ENCODE measurements at regions not wholly inside any gene's neighbourhood (a gene's known extent, or its start where the extent isn't known, plus 50 kb on each side); places are given as distances from the start of the nearest gene placed in this dataset.
"Not testable (repeated sequence)": the region's sequence is repeated elsewhere in the genome, so short reads cannot be mapped to it uniquely, and the experiment has no call there.

- not testable (repeated sequence) for H3K27ac Mint-ChIP-seq (ENCODE audit: unreplicated experiment)
- peaks cover 17% of the 10 kb centered on the region for H3K4me1 Mint-ChIP-seq
These were observed 59.0 kb upstream of the NUTM2F start for GRCh38 chr9:94387338-94388010.

GRCh38 chr9:94388011-94388406 is 59.6 kb upstream of the NUTM2F start:
- not testable (repeated sequence) for H3K4me3 Mint-ChIP-seq; H3K36me3 Mint-ChIP-seq (ENCODE audit: low read depth); H3K27me3 Mint-ChIP-seq (ENCODE audit: low read depth); DNase-seq (ENCODE audit: low read depth, low spot score); H3K27ac Mint-ChIP-seq (ENCODE audit: unreplicated experiment); H3K9me3 Mint-ChIP-seq
- H3K4me1 Mint-ChIP-seq: peaks cover 17% of the 10 kb centered on the region

More at GRCh38 chr9:94387338-94388010, 59.0 kb upstream of the NUTM2F start:
- H3K36me3 Mint-ChIP-seq (ENCODE audit: low read depth); H3K27me3 Mint-ChIP-seq (ENCODE audit: low read depth); H3K9me3 Mint-ChIP-seq; DNase-seq (ENCODE audit: low read depth, low spot score); H3K4me3 Mint-ChIP-seq: not testable (repeated sequence)

- H3K27me3 Mint-ChIP-seq (ENCODE audit: low read depth); H3K4me3 Mint-ChIP-seq; DNase-seq (ENCODE audit: low read depth, low spot score); H3K27ac Mint-ChIP-seq (ENCODE audit: unreplicated experiment); H3K9me3 Mint-ChIP-seq; H3K36me3 Mint-ChIP-seq (ENCODE audit: low read depth): not testable (repeated sequence)
- H3K4me1 Mint-ChIP-seq: peaks cover 17% of the 10 kb centered on the region
These were observed 62.1 kb upstream of the NUTM2F start for GRCh38 chr9:94390425-94391098.

GRCh38 chr9:94392971-94393624 is 64.7 kb upstream of the NUTM2F start:
- not testable (repeated sequence) for H3K9me3 Mint-ChIP-seq; H3K27ac Mint-ChIP-seq (ENCODE audit: unreplicated experiment); H3K4me1 Mint-ChIP-seq; H3K27me3 Mint-ChIP-seq (ENCODE audit: low read depth); DNase-seq (ENCODE audit: low read depth, low spot score); H3K4me3 Mint-ChIP-seq; H3K36me3 Mint-ChIP-seq (ENCODE audit: low read depth)

DNA sequence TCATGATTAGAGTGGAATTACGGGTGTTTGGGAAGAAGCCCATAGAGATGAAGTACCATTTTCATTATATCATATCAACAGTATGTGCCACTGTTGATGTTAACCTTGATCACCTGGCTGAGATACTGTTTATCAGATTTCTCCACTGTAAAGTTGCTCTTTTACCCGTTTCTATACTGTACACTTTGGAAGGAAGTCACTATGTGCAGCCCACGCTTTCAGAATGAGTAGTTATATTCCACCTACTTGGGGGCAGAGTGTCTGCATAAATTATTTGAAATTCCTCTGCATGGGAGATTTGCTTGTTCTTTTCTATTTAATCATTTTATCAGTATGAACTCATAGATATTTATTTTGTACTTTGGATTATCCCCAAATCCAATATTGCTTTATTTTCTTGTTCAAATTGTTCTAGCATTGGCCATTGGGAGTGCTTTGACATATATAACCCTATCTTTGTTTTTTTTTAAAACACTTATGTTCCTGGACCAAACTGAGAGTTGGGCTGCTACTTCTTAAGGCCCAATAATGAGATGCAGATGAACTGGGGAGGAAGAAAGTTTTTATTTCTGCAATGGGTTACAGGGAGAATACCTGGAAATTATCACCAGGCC is 69.4 kb upstream of the NUTM2F start:
- H3K4me3 Mint-ChIP-seq; H3K27me3 Mint-ChIP-seq (ENCODE audit: low read depth); DNase-seq (ENCODE audit: low read depth, low spot score); H3K9me3 Mint-ChIP-seq; H3K4me1 Mint-ChIP-seq; H3K36me3 Mint-ChIP-seq (ENCODE audit: low read depth); H3K27ac Mint-ChIP-seq (ENCODE audit: unreplicated experiment): not testable (repeated sequence)

DNA sequence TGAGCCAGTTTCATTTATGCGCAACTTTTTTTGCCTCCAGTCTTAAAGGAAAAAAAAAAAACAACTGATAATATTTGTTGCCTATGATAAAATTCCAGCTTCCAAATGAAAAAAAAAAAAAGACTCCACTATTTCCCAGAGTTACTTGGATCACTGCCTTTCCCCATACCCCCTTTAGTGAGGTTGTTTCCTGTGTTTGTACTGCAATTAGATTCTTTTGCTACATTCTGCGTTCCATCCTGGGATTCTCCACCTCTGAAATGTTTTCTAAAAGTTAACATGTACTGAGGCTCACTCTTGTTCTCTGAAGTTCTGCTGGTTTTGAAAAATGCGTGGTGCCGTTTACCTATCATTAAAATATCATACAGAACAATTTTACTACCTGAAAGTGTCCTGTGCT is 72.0 kb upstream of the NUTM2F start:
- not testable (repeated sequence) for H3K4me1 Mint-ChIP-seq; H3K27me3 Mint-ChIP-seq (ENCODE audit: low read depth); H3K9me3 Mint-ChIP-seq; H3K4me3 Mint-ChIP-seq; H3K36me3 Mint-ChIP-seq (ENCODE audit: low read depth); DNase-seq (ENCODE audit: low read depth, low spot score); H3K27ac Mint-ChIP-seq (ENCODE audit: unreplicated experiment)

GRCh38 chr9:94402795-94403194 is 74.4 kb upstream of the NUTM2F start:
- H3K9me3 Mint-ChIP-seq; H3K27ac Mint-ChIP-seq (ENCODE audit: unreplicated experiment); H3K27me3 Mint-ChIP-seq (ENCODE audit: low read depth); H3K36me3 Mint-ChIP-seq (ENCODE audit: low read depth); H3K4me3 Mint-ChIP-seq; DNase-seq (ENCODE audit: low read depth, low spot score); H3K4me1 Mint-ChIP-seq: not testable (repeated sequence)

GRCh38 chr9:94403571-94403970 is 75.1 kb upstream of the NUTM2F start:
- not testable (repeated sequence) for H3K4me1 Mint-ChIP-seq; H3K27me3 Mint-ChIP-seq (ENCODE audit: low read depth); H3K9me3 Mint-ChIP-seq; H3K36me3 Mint-ChIP-seq (ENCODE audit: low read depth); H3K4me3 Mint-ChIP-seq; DNase-seq (ENCODE audit: low read depth, low spot score); H3K27ac Mint-ChIP-seq (ENCODE audit: unreplicated experiment)

GRCh38 chr9:94413665-94414064 is 85.2 kb upstream of the NUTM2F start:
- H3K4me3 Mint-ChIP-seq; H3K27ac Mint-ChIP-seq (ENCODE audit: unreplicated experiment); H3K27me3 Mint-ChIP-seq (ENCODE audit: low read depth); H3K4me1 Mint-ChIP-seq; DNase-seq (ENCODE audit: low read depth, low spot score); H3K9me3 Mint-ChIP-seq: not testable (repeated sequence)
- H3K36me3 Mint-ChIP-seq (ENCODE audit: low read depth): peaks cover 11% of the 10 kb centered on the region

GRCh38 chr9:94415111-94415510 is 86.7 kb upstream of the NUTM2F start:
- DNase-seq (ENCODE audit: low read depth, low spot score); H3K9me3 Mint-ChIP-seq; H3K4me3 Mint-ChIP-seq; H3K36me3 Mint-ChIP-seq (ENCODE audit: low read depth); H3K27ac Mint-ChIP-seq (ENCODE audit: unreplicated experiment); H3K27me3 Mint-ChIP-seq (ENCODE audit: low read depth); H3K4me1 Mint-ChIP-seq: not testable (repeated sequence)

GRCh38 chr9:94420098-94420497 is 91.7 kb upstream of the NUTM2F start:
- not testable (repeated sequence) for H3K36me3 Mint-ChIP-seq (ENCODE audit: low read depth); H3K4me1 Mint-ChIP-seq; H3K9me3 Mint-ChIP-seq; DNase-seq (ENCODE audit: low read depth, low spot score); H3K27me3 Mint-ChIP-seq (ENCODE audit: low read depth); H3K27ac Mint-ChIP-seq (ENCODE audit: unreplicated experiment); H3K4me3 Mint-ChIP-seq

- not testable (repeated sequence) for H3K4me1 Mint-ChIP-seq; H3K27me3 Mint-ChIP-seq (ENCODE audit: low read depth); H3K36me3 Mint-ChIP-seq (ENCODE audit: low read depth); DNase-seq (ENCODE audit: low read depth, low spot score); H3K9me3 Mint-ChIP-seq; H3K4me3 Mint-ChIP-seq; H3K27ac Mint-ChIP-seq (ENCODE audit: unreplicated experiment)
These were observed 93.5 kb upstream of the NUTM2F start for GRCh38 chr9:94421951-94422350.

GRCh38 chr9:94425312-94425711 is 96.9 kb upstream of the NUTM2F start:
- not testable (repeated sequence) for H3K27me3 Mint-ChIP-seq (ENCODE audit: low read depth); H3K4me1 Mint-ChIP-seq; DNase-seq (ENCODE audit: low read depth, low spot score); H3K36me3 Mint-ChIP-seq (ENCODE audit: low read depth); H3K27ac Mint-ChIP-seq (ENCODE audit: unreplicated experiment); H3K4me3 Mint-ChIP-seq; H3K9me3 Mint-ChIP-seq

Data from neural crest cell (in vitro differentiated cells).